HEK293 (cell line): ENCODE measurements at regions not wholly inside any gene's neighbourhood (a gene's known extent, or its start where the extent isn't known, plus 50 kb on each side); places are given as distances from the start of the nearest gene placed in this dataset.

ENCODE experiments used
- CTCF ChIA-PET: fragments of 350-600 bp; formaldehyde crosslinking; extraction: SDS; loops from one replicate; lab custom pipeline; 2021; ENCODE audit warnings: antibody characterized with exemption; lab: Yijun Ruan, JAX
- POLR2A ChIA-PET: fragments of 300-600 bp; formaldehyde crosslinking; extraction: SDS; loops from one replicate; lab custom pipeline; 2020; ENCODE audit warnings: antibody characterized with exemption, inconsistent platforms; lab: Yijun Ruan, JAX
- H3K27ac ChIP-seq: fragments of 200-500 bp; sonication (Bioruptor generic); 2 replicates; pipeline ENCODE4 v1.5.1; 2014; ENCODE audit warnings: low read depth, low read length, control low read depth, inconsistent platforms; ENCODE audit errors: extremely low read depth
- H3K36me3 ChIP-seq, 2 experiments: fragments of 200-500 bp in 1 of 2; sonication (Bioruptor generic) in 1 of 2; 1 replicate in 1 of 2; 2 replicates in 1 of 2; pipeline ENCODE4 v1.5.1; 2014 to 2017; ENCODE audit warnings: inconsistent platforms in 2 of 2, low read length in 2 of 2; ENCODE audit not compliant: control insufficient read depth in 2 of 2, insufficient read depth in 1 of 2
- H3K4me1 ChIP-seq: fragments of 200-500 bp; sonication (Bioruptor generic); 2 replicates; pipeline ENCODE4 v1.5.1; 2014; ENCODE audit warnings: mild to moderate bottlenecking, low read length, inconsistent platforms; ENCODE audit not compliant: control insufficient read depth, insufficient read depth
- H3K4me3 ChIP-seq: 2 replicates; pipeline ENCODE4 v1.5.1; 2011; ENCODE audit warnings: low read depth, mild to moderate bottlenecking, control low read depth, low read length, moderate library complexity
- H3K9me3 ChIP-seq: fragments of 200-500 bp; sonication (Bioruptor generic); 2 replicates; pipeline ENCODE4 v1.5.1; 2014; ENCODE audit warnings: low read depth, low read length, inconsistent platforms; ENCODE audit not compliant: control insufficient read depth, insufficient read depth
- GFI1B ChIP-seq: fragments of 450-650 bp; formaldehyde crosslinking; IDR thresholded peaks from 2 replicates; pipeline ENCODE4 v1.5.1; 2016; ENCODE audit warnings: missing biosample characterization, missing genetic modification characterization
- HIC1 ChIP-seq: fragments of 450-650 bp; formaldehyde crosslinking; IDR thresholded peaks from 2 replicates; pipeline ENCODE4 v1.5.1; 2016; ENCODE audit warnings: missing biosample characterization, missing genetic modification characterization
- HOXA7 ChIP-seq: sonication (generic); formaldehyde crosslinking; IDR thresholded peaks from 2 replicates; pipeline ENCODE4 v1.8.1; 2022; ENCODE audit warnings: missing genetic modification reagents, borderline replicate concordance
- HOXD13 ChIP-seq: sonication (generic); formaldehyde crosslinking; IDR thresholded peaks from 2 replicates; pipeline ENCODE4 v1.8.0; 2022; ENCODE audit warnings: missing genetic modification reagents, borderline replicate concordance
- KLF7 ChIP-seq: fragments of 450-650 bp; formaldehyde crosslinking; IDR thresholded peaks from 2 replicates; pipeline ENCODE4 v1.5.1; 2016; ENCODE audit warnings: missing biosample characterization, missing genetic modification characterization, borderline replicate concordance
- MZF1 ChIP-seq: fragments of 450-650 bp; formaldehyde crosslinking; IDR thresholded peaks from 2 replicates; pipeline ENCODE4 v1.5.1; 2017; ENCODE audit warnings: missing biosample characterization, missing genetic modification characterization, borderline replicate concordance
- YY1 ChIP-seq: fragments of 450-650 bp; formaldehyde crosslinking; IDR thresholded peaks from 2 replicates; pipeline ENCODE4 v1.5.1; 2018; ENCODE audit warnings: missing biosample characterization, missing genetic modification characterization
- ZBTB1 ChIP-seq: fragments of 450-650 bp; formaldehyde crosslinking; IDR thresholded peaks from 2 replicates; pipeline ENCODE4 v1.5.1; 2016; ENCODE audit warnings: missing biosample characterization, missing genetic modification characterization
- ZBTB49 ChIP-seq: fragments of 450-650 bp; formaldehyde crosslinking; IDR thresholded peaks from 2 replicates; pipeline ENCODE4 v1.5.1; 2016; ENCODE audit warnings: missing biosample characterization, missing genetic modification characterization, low read depth
- ZEB2 ChIP-seq: fragments of 450-650 bp; formaldehyde crosslinking; IDR thresholded peaks from 2 replicates; pipeline ENCODE4 v1.5.1; 2016; ENCODE audit warnings: missing biosample characterization, missing genetic modification characterization
- ZFP41 ChIP-seq: fragments of 450-650 bp; formaldehyde crosslinking; IDR thresholded peaks from 2 replicates; pipeline ENCODE4 v1.5.1; 2016; ENCODE audit warnings: missing biosample characterization, missing genetic modification characterization, borderline replicate concordance
- ZNF223 ChIP-seq: fragments of 450-650 bp; formaldehyde crosslinking; IDR thresholded peaks from 2 replicates; pipeline ENCODE4 v1.5.1; 2016; ENCODE audit warnings: missing biosample characterization, missing genetic modification characterization
- ZNF23 ChIP-seq: fragments of 450-650 bp; formaldehyde crosslinking; IDR thresholded peaks from 2 replicates; pipeline ENCODE4 v1.5.1; 2016; ENCODE audit warnings: missing biosample characterization, missing genetic modification characterization, borderline replicate concordance
- ZNF302 ChIP-seq: fragments of 450-650 bp; formaldehyde crosslinking; IDR thresholded peaks from 2 replicates; pipeline ENCODE4 v1.5.1; 2016; ENCODE audit warnings: missing biosample characterization, missing genetic modification characterization, low read depth
- ZNF324 ChIP-seq: fragments of 450-650 bp; formaldehyde crosslinking; IDR thresholded peaks from 2 replicates; pipeline ENCODE4 v1.5.1; 2016; ENCODE audit warnings: missing biosample characterization, missing genetic modification characterization
- ZNF391 ChIP-seq: fragments of 450-650 bp; formaldehyde crosslinking; IDR thresholded peaks from 2 replicates; pipeline ENCODE4 v1.5.1; 2016; ENCODE audit warnings: low read depth, missing biosample characterization, missing genetic modification characterization, borderline replicate concordance
- ZNF544 ChIP-seq: fragments of 450-650 bp; formaldehyde crosslinking; IDR thresholded peaks from 2 replicates; pipeline ENCODE4 v1.5.0; 2017; ENCODE audit warnings: missing biosample characterization, missing genetic modification characterization
- ZNF555 ChIP-seq: fragments of 450-650 bp; formaldehyde crosslinking; conservative IDR thresholded peaks from 2 replicates; pipeline ENCODE4 v1.5.1; 2017; ENCODE audit warnings: missing biosample characterization, mild to moderate bottlenecking, missing genetic modification characterization, inconsistent platforms
- ZNF558 ChIP-seq: fragments of 450-650 bp; formaldehyde crosslinking; IDR thresholded peaks from 2 replicates; pipeline ENCODE4 v1.5.1; 2016; ENCODE audit warnings: missing biosample characterization, missing genetic modification characterization
- ZNF621 ChIP-seq: fragments of 450-650 bp; formaldehyde crosslinking; IDR thresholded peaks from 2 replicates; pipeline ENCODE4 v1.5.1; 2017; ENCODE audit warnings: missing biosample characterization, missing genetic modification characterization
- ZNF626 ChIP-seq: fragments of 450-650 bp; sonication (Bioruptor Pico); formaldehyde crosslinking; IDR thresholded peaks from 2 replicates; pipeline ENCODE4 v1.5.1; 2018; ENCODE audit warnings: missing biosample characterization, missing genetic modification characterization, inconsistent platforms
- ZNF670 ChIP-seq: fragments of 450-650 bp; formaldehyde crosslinking; IDR thresholded peaks from 2 replicates; pipeline ENCODE4 v1.5.1; 2016; ENCODE audit warnings: missing biosample characterization, missing genetic modification characterization, low read depth
- ZNF777 ChIP-seq: fragments of 450-650 bp; formaldehyde crosslinking; IDR thresholded peaks from 2 replicates; pipeline ENCODE4 v1.5.1; 2017; ENCODE audit warnings: missing biosample characterization, missing genetic modification characterization, borderline replicate concordance
- ZNF792 ChIP-seq: fragments of 450-650 bp; formaldehyde crosslinking; IDR thresholded peaks from 2 replicates; pipeline ENCODE4 v1.5.1; 2016; ENCODE audit warnings: missing biosample characterization, missing genetic modification characterization
- ZNF830 ChIP-seq: fragments of 450-650 bp; IDR thresholded peaks from 2 replicates; pipeline ENCODE4 v1.5.0; 2018; ENCODE audit warnings: missing biosample characterization, missing genetic modification characterization, low read depth, mild to moderate bottlenecking, moderate library complexity
- ZNF843 ChIP-seq: fragments of 450-650 bp; formaldehyde crosslinking; IDR thresholded peaks from 2 replicates; pipeline ENCODE4 v1.5.1; 2016; ENCODE audit warnings: missing biosample characterization, missing genetic modification characterization
- ZSCAN4 ChIP-seq: fragments of 450-650 bp; formaldehyde crosslinking; IDR thresholded peaks from 2 replicates; pipeline ENCODE4 v1.5.1; 2017; ENCODE audit warnings: missing biosample characterization, missing genetic modification characterization
- TF ChIP-seq, protein P1 (sequence below): fragments of 450-650 bp; formaldehyde crosslinking; IDR thresholded peaks from 2 replicates; pipeline ENCODE4 v1.5.1; 2016; ENCODE audit warnings: missing biosample characterization, missing genetic modification characterization
- TF ChIP-seq, protein P2 (sequence below): fragments of 450-650 bp; formaldehyde crosslinking; IDR thresholded peaks from 2 replicates; pipeline ENCODE4 v1.5.1; 2017; ENCODE audit warnings: missing biosample characterization, missing genetic modification characterization

GRCh38 chr7:113301141-113301540, 182.8 kb upstream of the SMIM30 start:
- Histone ChIP-seq H3K9me3 (no peaks in the 10 kb centered on the region), H3K4me3 (no peak overlapping the region), H3K4me1 (no peaks in the 10 kb centered on the region), H3K36me3 (no peaks in the 10 kb centered on the region), H3K27ac (no peak overlapping the region)
- ChIA-PET CTCF (no interaction called here), POLR2A (no interaction called here)
- TF ChIP-seq ZNF391 (tag by site-specific recombination) (no peak), HOXA7 (CRISPR knock-in tag) (no peak), ZNF670 (tag by site-specific recombination) (no peak), HIC1 (tag by site-specific recombination) (no peak), ZNF558 (tag by site-specific recombination) (no peak), ZFP41 (tag by site-specific recombination) (no peak), HOXD13 (CRISPR knock-in tag) (no peak), MZF1 (tag by site-specific recombination) (no peak), ZNF324 (no peak), ZNF23 (no peak), ZNF621 (no peak), ZNF302 (tag by site-specific recombination) (no peak), ZSCAN4 (no peak), ZNF544 (no peak), ZBTB1 (no peak)
- TF ChIP-seq, protein P1, sequence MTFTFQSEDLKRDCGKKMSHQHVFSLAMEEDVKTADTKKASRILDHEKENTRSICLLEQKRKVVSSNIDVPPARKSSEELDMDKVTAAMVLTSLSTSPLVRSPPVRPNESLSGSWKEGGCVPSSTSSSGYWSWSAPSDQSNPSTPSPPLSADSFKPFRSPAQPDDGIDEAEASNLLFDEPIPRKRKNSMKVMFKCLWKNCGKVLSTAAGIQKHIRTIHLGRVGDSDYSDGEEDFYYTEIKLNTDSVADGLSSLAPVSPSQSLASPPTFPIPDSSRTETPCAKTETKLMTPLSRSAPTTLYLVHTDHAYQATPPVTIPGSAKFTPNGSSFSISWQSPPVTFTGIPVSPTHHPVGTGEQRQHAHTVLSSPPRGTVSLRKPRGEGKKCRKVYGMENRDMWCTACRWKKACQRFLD (tag by site-specific recombination) = no peak

DNA sequence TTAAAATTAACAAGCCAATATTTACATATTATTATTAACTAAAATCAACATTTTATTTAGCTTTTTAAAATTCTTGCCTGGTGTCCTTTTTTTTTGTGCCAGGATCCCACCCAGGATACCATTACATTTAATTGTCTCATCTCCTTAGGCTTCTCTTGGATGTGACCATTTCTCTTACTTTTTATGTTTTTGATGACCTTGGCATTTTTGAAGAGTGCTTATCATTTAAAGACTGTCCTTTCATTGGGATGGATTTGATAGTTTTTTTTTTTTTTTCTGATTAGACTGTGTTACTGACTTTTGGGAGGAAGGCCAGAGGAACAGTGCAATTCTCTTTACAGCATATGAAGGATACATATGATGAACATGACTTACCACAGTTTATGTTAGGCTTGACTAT, 181.4 kb upstream of the SMIM30 start:
- CTCF ChIA-PET = no interaction called here
- no peaks in the 10 kb centered on the region for H3K9me3 ChIP-seq
- H3K27ac ChIP-seq = no peak overlapping the region
- no peaks in the 10 kb centered on the region for H3K36me3 ChIP-seq
- POLR2A ChIA-PET = no interaction called here
- no peak overlapping the region for H3K4me3 ChIP-seq
- no peaks in the 10 kb centered on the region for H3K4me1 ChIP-seq
- TF ChIP-seq GFI1B (tag by site-specific recombination) (no peak), ZNF555 (tag by site-specific recombination) (no peak), ZNF223 (no peak), ZBTB49 (tag by site-specific recombination) (no peak), ZNF792 (tag by site-specific recombination) (no peak), ZNF626 (tag by site-specific recombination) (no peak), ZNF830 (no peak), YY1 (no peak), ZEB2 (tag by site-specific recombination) (no peak), ZNF843 (tag by site-specific recombination) (no peak), KLF7 (no peak), ZNF777 (tag by site-specific recombination) (no peak)
- TF ChIP-seq, protein P1 (tag by site-specific recombination) = no peak
- TF ChIP-seq, protein P2, sequence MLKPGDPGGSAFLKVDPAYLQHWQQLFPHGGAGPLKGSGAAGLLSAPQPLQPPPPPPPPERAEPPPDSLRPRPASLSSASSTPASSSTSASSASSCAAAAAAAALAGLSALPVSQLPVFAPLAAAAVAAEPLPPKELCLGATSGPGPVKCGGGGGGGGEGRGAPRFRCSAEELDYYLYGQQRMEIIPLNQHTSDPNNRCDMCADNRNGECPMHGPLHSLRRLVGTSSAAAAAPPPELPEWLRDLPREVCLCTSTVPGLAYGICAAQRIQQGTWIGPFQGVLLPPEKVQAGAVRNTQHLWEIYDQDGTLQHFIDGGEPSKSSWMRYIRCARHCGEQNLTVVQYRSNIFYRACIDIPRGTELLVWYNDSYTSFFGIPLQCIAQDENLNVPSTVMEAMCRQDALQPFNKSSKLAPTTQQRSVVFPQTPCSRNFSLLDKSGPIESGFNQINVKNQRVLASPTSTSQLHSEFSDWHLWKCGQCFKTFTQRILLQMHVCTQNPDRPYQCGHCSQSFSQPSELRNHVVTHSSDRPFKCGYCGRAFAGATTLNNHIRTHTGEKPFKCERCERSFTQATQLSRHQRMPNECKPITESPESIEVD = no peak
